IMR-90 (cell line): ENCODE measurements at regions not wholly inside any gene's neighbourhood (a gene's known extent, or its start where the extent isn't known, plus 50 kb on each side); places are given as distances from the start of the nearest gene placed in this dataset.

Experiments
- ATAC-seq: fragments of 200-7000 bp; cut with Tn5 transposase; 2 replicates; pipeline ENCODE4 v1.9.1; 2020; ENCODE audit warnings: low read depth, mild to moderate bottlenecking, moderate library complexity
- BruUV-seq: library from RNA; stranded (reverse); fragments of 400-500 nt; replicated peaks from 2 replicates; lab custom pipeline; 2021; lab: Mats Ljungman, UMichigan
- CTCF ChIA-PET: fragments of 300-600 bp; formaldehyde crosslinking; extraction: SDS; loops from one replicate; lab custom pipeline; 2021; ENCODE audit warnings: antibody characterized with exemption; lab: Yijun Ruan, JAX
- POLR2A ChIA-PET: fragments of 300-600 bp; sonication (Branson Sonifier 250); formaldehyde crosslinking; loops from one replicate; lab custom pipeline; 2022; ENCODE audit warnings: antibody characterized with exemption; ENCODE audit not compliant: unreplicated experiment; lab: Charles Lee
- DNase-seq: peaks from one replicate; pipeline ENCODE4 v3.0.0; 2013
- H2AFZ ChIP-seq: replicated peaks from 2 replicates; pipeline ENCODE3; 2013; ENCODE audit warnings: low read length, mild to moderate bottlenecking; ENCODE audit not compliant: poor library complexity
- H2AK5ac ChIP-seq: 2 replicates; pipeline ENCODE4 v1.6.1; 2013; ENCODE audit warnings: low read depth, low read length, inconsistent platforms
- H2AK9ac ChIP-seq: replicated peaks from 2 replicates; pipeline ENCODE3; 2013; ENCODE audit warnings: mild to moderate bottlenecking, low read depth, low read length, moderate library complexity; ENCODE audit not compliant: poor library complexity
- H2BK120ac ChIP-seq: 2 replicates; pipeline ENCODE4 v1.6.1; 2013; ENCODE audit warnings: low read depth, low read length, inconsistent platforms
- H2BK15ac ChIP-seq: 3 replicates; pipeline ENCODE4 v1.6.1; 2013; ENCODE audit warnings: low read depth, low read length, inconsistent platforms
- H2BK20ac ChIP-seq: 2 replicates; pipeline ENCODE4 v1.6.1; 2013; ENCODE audit warnings: low read depth, mild to moderate bottlenecking, inconsistent platforms, low read length, moderate library complexity
- H2BK5ac ChIP-seq: 2 replicates; pipeline ENCODE4 v1.6.1; 2013; ENCODE audit warnings: mild to moderate bottlenecking, low read depth, low read length, inconsistent platforms; ENCODE audit not compliant: poor library complexity, severe bottlenecking
- H3K14ac ChIP-seq: replicated peaks from 2 replicates; pipeline ENCODE4 v1.6.1; 2013; ENCODE audit warnings: low read depth, low read length, inconsistent platforms
- H3K18ac ChIP-seq: 2 replicates; pipeline ENCODE4 v1.6.1; 2013; ENCODE audit warnings: low read depth, low read length, control low read depth
- H3K23ac ChIP-seq: 2 replicates; pipeline ENCODE4 v1.6.1; 2013; ENCODE audit warnings: low read depth, low read length, inconsistent platforms
- H3K27ac ChIP-seq: 2 replicates; pipeline ENCODE4 v1.5.1; 2013; ENCODE audit warnings: mild to moderate bottlenecking, control low read depth, low read length; ENCODE audit not compliant: insufficient read depth
- H3K27me3 ChIP-seq: 2 replicates; pipeline ENCODE4 v1.6.1; 2013; ENCODE audit warnings: low read length; ENCODE audit not compliant: control insufficient read depth, insufficient read depth
- H3K36me3 ChIP-seq: 2 replicates; pipeline ENCODE4 v1.6.1; 2013; ENCODE audit warnings: low read length, mixed read lengths; ENCODE audit not compliant: control insufficient read depth, insufficient read depth
- H3K4ac ChIP-seq: 2 replicates; pipeline ENCODE4 v1.6.1; 2013; ENCODE audit warnings: low read depth, low read length, inconsistent platforms
- H3K4me1 ChIP-seq: 2 replicates; pipeline ENCODE4 v1.6.1; 2013; ENCODE audit warnings: low read length, mixed read lengths; ENCODE audit not compliant: control insufficient read depth, insufficient read depth
- H3K4me2 ChIP-seq: 2 replicates; pipeline ENCODE4 v1.6.1; 2013; ENCODE audit warnings: low read depth, mild to moderate bottlenecking, control low read depth, low read length, moderate library complexity
- H3K4me3 ChIP-seq: 2 replicates; pipeline ENCODE4 v1.5.1; 2013; ENCODE audit warnings: low read depth, mild to moderate bottlenecking, control low read depth, low read length, moderate library complexity; ENCODE audit not compliant: insufficient read depth
- H3K56ac ChIP-seq: 2 replicates; pipeline ENCODE4 v1.6.1; 2013; ENCODE audit warnings: low read length, inconsistent platforms; ENCODE audit not compliant: insufficient read depth; ENCODE audit errors: extremely low read depth
- H3K79me1 ChIP-seq, 2 experiments: 2 replicates each; pipeline ENCODE4 v1.6.1; 2013; ENCODE audit warnings: low read length in 2 of 2, inconsistent platforms in 1 of 2, low read depth in 1 of 2
- H3K9ac ChIP-seq: 2 replicates; pipeline ENCODE4 v1.6.1; 2013; ENCODE audit warnings: low read depth, low read length, control low read depth
- H3K9me1 ChIP-seq: 2 replicates; pipeline ENCODE4 v1.6.1; 2013; ENCODE audit warnings: low read length, inconsistent platforms; ENCODE audit not compliant: insufficient read depth
- H3K9me3 ChIP-seq: 2 replicates; pipeline ENCODE4 v1.6.1; 2013; ENCODE audit warnings: low read length; ENCODE audit not compliant: control insufficient read depth, insufficient read depth
- H4K20me1 ChIP-seq: 2 replicates; pipeline ENCODE4 v1.6.1; 2013; ENCODE audit warnings: low read length, inconsistent platforms; ENCODE audit not compliant: insufficient read depth
- H4K5ac ChIP-seq: 2 replicates; pipeline ENCODE4 v1.6.1; 2013; ENCODE audit warnings: mild to moderate bottlenecking, low read depth, low read length, control low read depth
- H4K8ac ChIP-seq, 2 experiments: 2 replicates each; pipeline ENCODE4 v1.6.1; 2013; ENCODE audit warnings: low read depth in 2 of 2, low read length in 2 of 2, control low read depth in 1 of 2, inconsistent platforms in 1 of 2
- H4K91ac ChIP-seq: 2 replicates; pipeline ENCODE4 v1.6.1; 2013; ENCODE audit warnings: low read depth, low read length, inconsistent platforms; ENCODE audit not compliant: insufficient read depth
- BHLHE40 ChIP-seq: fragments of 150-350 bp; IDR thresholded peaks from 2 replicates; pipeline ENCODE4 v1.6.1; 2016; ENCODE audit warnings: mild to moderate bottlenecking, low read depth, low read length
- CHD1 ChIP-seq: IDR thresholded peaks from 2 replicates; pipeline ENCODE4 v1.6.1; 2012; ENCODE audit warnings: low read depth, low read length, improper control_type of control experiment
- MAFK ChIP-seq: IDR thresholded peaks from 2 replicates; pipeline ENCODE4 v1.6.1; 2012; ENCODE audit warnings: low read depth, low read length, improper control_type of control experiment
- MAZ ChIP-seq: IDR thresholded peaks from 2 replicates; pipeline ENCODE4 v1.6.1; 2012; ENCODE audit warnings: low read depth, mild to moderate bottlenecking, low read length, improper control_type of control experiment, moderate library complexity, borderline replicate concordance
- MXI1 ChIP-seq: IDR thresholded peaks from 2 replicates; pipeline ENCODE4 v1.6.1; 2012; ENCODE audit warnings: low read depth, mild to moderate bottlenecking, low read length, moderate library complexity, borderline replicate concordance
- NFE2L2 ChIP-seq: fragments of 150-350 bp; IDR thresholded peaks from 2 replicates; pipeline ENCODE4 v1.6.1; 2016; ENCODE audit warnings: low read depth, mild to moderate bottlenecking, low read length
- POLR2A ChIP-seq: IDR thresholded peaks from 2 replicates; pipeline ENCODE4 v1.6.1; 2012; ENCODE audit warnings: mild to moderate bottlenecking, low read depth, low read length
- RAD21 ChIP-seq: IDR thresholded peaks from 2 replicates; pipeline ENCODE4 v1.6.1; 2012; ENCODE audit warnings: low read length, improper control_type of control experiment
- RCOR1 ChIP-seq: IDR thresholded peaks from 2 replicates; pipeline ENCODE4 v1.6.1; 2012; ENCODE audit warnings: mild to moderate bottlenecking, low read length, improper control_type of control experiment; ENCODE audit not compliant: insufficient replicate concordance
- RFX5 ChIP-seq: IDR thresholded peaks from 2 replicates; pipeline ENCODE4 v1.8.0; 2012; ENCODE audit warnings: low read depth, mild to moderate bottlenecking, low read length, moderate library complexity
- SMC3 ChIP-seq: fragments of 150-350 bp; IDR thresholded peaks from 2 replicates; pipeline ENCODE4 v1.6.1; 2016; ENCODE audit warnings: low read depth, mild to moderate bottlenecking, antibody characterized with exemption, low read length, moderate library complexity
- WGBS, 2 experiments: methylation state at CpG; one replicate each; pipeline versions ENCODE4 v1.1.5 to v1.1.7; 2013; ENCODE audit warnings: missing lambda C conversion rate in 2 of 2; ENCODE audit not compliant: insufficient read length in 1 of 2; ENCODE audit errors: extremely low coverage in 2 of 2; 5-methylcytosine and 5-hydroxymethylcytosine counted together
- dilution Hi-C: fragments of 300-500 bp; cut with HindIII; formaldehyde crosslinking; loops from one replicate; pipeline ENCODE4 v1.14.3; 2018; ENCODE audit warnings: low sequenced_read_pairs; ENCODE audit not compliant: unreplicated experiment
- in situ Hi-C: fragments of 300-500 bp; cut with MboI; formaldehyde crosslinking; loops from 3 replicates; pipeline ENCODE4 v1.14.3; 2019; ENCODE audit warnings: low sequenced_read_pairs, inconsistent platforms, mixed read lengths
- intact Hi-C: fragments of 100-400 bp; cut with micrococcal nuclease; formaldehyde crosslinking; loops from 2 replicates; pipeline ENCODE4 v1.10.0; 2022
- TF ChIP-seq, protein P1 (sequence below): conservative IDR thresholded peaks from 2 replicates; pipeline ENCODE4 v1.5.1; 2012; ENCODE audit warnings: mild to moderate bottlenecking, low read depth, low read length, improper control_type of control experiment
- TF ChIP-seq, protein P2 (sequence below): fragments of 150-350 bp; IDR thresholded peaks from 2 replicates; pipeline ENCODE4 v1.6.1; 2016; ENCODE audit warnings: low read depth, mild to moderate bottlenecking, low read length, moderate library complexity, borderline replicate concordance
- TF ChIP-seq, protein P3 (sequence below): fragments of 150-350 bp; IDR thresholded peaks from 2 replicates; pipeline ENCODE4 v1.6.1; 2017; ENCODE audit warnings: mild to moderate bottlenecking, antibody characterized with exemption, low read length, low read depth

DNA sequence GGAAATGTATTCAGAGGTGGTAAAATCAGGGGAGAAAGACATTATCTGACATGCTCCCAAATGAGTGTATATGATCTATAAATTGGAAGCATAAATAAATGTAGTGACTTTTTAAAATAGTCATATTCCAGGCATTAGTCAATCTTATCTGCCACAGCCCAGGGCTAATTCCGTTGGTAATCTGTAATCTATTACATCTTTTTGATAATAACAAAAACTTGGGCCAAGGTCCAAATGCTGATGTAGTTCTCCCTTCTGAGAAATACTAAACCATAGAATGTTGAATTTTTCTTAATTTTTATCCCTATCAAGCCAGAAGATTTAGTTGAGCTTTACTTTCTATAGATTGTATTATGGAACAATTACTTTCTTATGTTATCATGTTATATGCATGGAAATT, 1279.8 kb downstream of the EPHA7 start:
- Histone ChIP-seq H2AFZ (no peak overlapping the region), H2AK5ac (no peak overlapping the region), H3K4me2 (no peak overlapping the region), H4K8ac (no peak overlapping the region), H3K4ac (no peak overlapping the region), H2BK15ac (no peak overlapping the region), H2BK120ac (no peak overlapping the region), H3K14ac (no peak overlapping the region), H2AK9ac (no peak overlapping the region), H3K9me3 (no peaks in the 10 kb centered on the region), H3K79me1 (no peaks in the 10 kb centered on the region), H3K4me1 (no peaks in the 10 kb centered on the region), H2BK20ac (no peak overlapping the region), H2BK5ac (no peak overlapping the region), H3K9me1 (no peaks in the 10 kb centered on the region), H3K36me3 (no peaks in the 10 kb centered on the region), H4K91ac (no peak overlapping the region), H3K27me3 (no peaks in the 10 kb centered on the region), H3K9ac (no peak overlapping the region), H4K5ac (no peak overlapping the region), H3K27ac (no peak overlapping the region), H3K56ac (no peak overlapping the region), H3K18ac (no peak overlapping the region), H4K20me1 (no peaks in the 10 kb centered on the region), H3K4me3 (no peak overlapping the region), H3K23ac (no peak overlapping the region)
- dilution Hi-C loops (no loop called here), in situ Hi-C loops (no loop called here), intact Hi-C loops (no loop called here)
- DNase-seq (no peak), ATAC-seq (no peak)
- no TSS peak for BruUV-seq
- POLR2A ChIA-PET = no interaction called here
- TF ChIP-seq CHD1 (no peak), BHLHE40 (no peak), MAZ (no peak), RCOR1 (no peak), RAD21 (no peak), MXI1 (no peak), MAFK (no peak), SMC3 (no peak), NFE2L2 (no peak), POLR2A (no peak), RFX5 (no peak)
- TF ChIP-seq, protein P1, sequence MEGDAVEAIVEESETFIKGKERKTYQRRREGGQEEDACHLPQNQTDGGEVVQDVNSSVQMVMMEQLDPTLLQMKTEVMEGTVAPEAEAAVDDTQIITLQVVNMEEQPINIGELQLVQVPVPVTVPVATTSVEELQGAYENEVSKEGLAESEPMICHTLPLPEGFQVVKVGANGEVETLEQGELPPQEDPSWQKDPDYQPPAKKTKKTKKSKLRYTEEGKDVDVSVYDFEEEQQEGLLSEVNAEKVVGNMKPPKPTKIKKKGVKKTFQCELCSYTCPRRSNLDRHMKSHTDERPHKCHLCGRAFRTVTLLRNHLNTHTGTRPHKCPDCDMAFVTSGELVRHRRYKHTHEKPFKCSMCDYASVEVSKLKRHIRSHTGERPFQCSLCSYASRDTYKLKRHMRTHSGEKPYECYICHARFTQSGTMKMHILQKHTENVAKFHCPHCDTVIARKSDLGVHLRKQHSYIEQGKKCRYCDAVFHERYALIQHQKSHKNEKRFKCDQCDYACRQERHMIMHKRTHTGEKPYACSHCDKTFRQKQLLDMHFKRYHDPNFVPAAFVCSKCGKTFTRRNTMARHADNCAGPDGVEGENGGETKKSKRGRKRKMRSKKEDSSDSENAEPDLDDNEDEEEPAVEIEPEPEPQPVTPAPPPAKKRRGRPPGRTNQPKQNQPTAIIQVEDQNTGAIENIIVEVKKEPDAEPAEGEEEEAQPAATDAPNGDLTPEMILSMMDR = no peak
- TF ChIP-seq, protein P2, sequence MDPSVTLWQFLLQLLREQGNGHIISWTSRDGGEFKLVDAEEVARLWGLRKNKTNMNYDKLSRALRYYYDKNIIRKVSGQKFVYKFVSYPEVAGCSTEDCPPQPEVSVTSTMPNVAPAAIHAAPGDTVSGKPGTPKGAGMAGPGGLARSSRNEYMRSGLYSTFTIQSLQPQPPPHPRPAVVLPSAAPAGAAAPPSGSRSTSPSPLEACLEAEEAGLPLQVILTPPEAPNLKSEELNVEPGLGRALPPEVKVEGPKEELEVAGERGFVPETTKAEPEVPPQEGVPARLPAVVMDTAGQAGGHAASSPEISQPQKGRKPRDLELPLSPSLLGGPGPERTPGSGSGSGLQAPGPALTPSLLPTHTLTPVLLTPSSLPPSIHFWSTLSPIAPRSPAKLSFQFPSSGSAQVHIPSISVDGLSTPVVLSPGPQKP = no peak
- TF ChIP-seq, protein P3, sequence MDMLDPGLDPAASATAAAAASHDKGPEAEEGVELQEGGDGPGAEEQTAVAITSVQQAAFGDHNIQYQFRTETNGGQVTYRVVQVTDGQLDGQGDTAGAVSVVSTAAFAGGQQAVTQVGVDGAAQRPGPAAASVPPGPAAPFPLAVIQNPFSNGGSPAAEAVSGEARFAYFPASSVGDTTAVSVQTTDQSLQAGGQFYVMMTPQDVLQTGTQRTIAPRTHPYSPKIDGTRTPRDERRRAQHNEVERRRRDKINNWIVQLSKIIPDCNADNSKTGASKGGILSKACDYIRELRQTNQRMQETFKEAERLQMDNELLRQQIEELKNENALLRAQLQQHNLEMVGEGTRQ = no peak
- CTCF ChIA-PET = no interaction called here
- WGBS, 2 experiments = no CpG with 5 or more reads among the region's 1 CpG
